IPS DF 4.7 (cell line): ENCODE measurements at regions not wholly inside any gene's neighbourhood (a gene's known extent, or its start where the extent isn't known, plus 50 kb on each side); places are given as distances from the start of the nearest gene placed in this dataset.
"Not testable (repeated sequence)": the region's sequence is repeated elsewhere in the genome, so short reads cannot be mapped to it uniquely, and the experiment has no call there.

Experiments
- DNase-seq: peaks from one replicate; pipeline ENCODE4 v3.0.0-alpha.2; 2013; ENCODE audit warnings: low spot score; ENCODE audit errors: extremely low read depth

DNA sequence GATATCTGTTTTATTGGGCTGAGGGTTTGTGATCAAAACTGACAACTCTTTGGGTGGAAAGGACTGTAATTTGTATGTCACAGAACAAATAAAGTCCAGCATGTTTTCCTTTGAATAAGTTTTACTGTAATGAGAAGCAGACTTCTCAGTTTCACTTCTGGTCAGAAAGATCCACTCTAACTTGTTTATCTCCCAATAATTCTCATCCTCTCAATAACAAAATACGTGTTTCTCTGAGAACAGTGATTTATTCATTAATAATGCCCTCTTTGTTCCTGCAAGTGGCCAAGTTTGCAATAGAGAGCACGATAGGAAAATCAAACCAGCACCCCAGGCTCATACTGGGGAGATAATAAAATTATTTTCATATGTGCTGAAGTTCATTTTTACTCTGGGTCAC lies 190.6 kb downstream of the CNTN3 start:
- no peak for DNase-seq

DNA sequence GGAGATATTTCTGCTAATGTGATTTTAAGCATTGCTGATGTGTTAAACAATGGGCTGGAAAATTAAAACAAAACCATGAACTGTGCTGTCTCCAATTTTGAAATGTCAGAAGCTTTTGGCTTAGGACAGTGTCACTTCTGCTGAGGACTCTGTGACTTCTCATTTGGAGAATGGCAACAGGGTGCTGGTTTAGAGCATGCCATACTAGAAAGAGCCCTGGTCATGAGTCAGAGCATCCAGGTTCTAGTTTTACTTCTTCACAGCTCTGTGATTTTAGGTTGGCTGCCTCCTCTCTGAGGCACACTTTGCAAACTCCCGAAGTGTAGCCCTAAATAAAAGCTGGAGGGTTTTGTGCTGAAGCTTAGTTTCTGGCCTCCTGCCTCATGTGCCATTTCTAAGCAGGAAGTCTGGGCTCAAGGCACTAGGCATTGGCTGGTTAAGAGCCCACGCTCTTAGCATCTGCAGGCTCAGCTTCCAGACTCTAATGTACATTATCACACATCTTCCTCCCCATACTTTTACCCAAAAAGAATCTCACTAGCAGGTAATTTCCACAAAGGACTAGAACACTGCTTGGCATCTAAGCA lies 193.8 kb downstream of the CNTN3 start:
- no peak for DNase-seq

DNA sequence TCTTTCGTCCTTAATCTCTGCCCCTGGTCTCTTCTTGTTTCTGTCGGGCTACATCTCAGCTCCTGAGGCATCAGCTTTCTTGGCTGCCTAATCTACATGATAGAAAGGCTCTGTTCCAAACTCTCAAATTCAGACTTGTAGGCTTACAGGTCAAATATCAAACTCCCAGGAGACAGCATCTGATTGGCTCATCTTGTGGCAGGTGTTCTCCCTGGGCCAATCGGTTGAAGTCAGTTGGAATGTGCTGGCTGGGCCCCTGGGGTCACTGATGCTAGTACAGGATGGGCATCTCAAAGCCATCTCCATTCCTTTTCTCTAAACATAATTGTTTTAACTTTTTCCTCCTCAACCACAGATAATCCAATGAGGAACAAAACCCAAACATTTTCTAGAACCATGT lies 198.7 kb downstream of the CNTN3 start:
- peak; percentile 25 for DNase-seq

DNA sequence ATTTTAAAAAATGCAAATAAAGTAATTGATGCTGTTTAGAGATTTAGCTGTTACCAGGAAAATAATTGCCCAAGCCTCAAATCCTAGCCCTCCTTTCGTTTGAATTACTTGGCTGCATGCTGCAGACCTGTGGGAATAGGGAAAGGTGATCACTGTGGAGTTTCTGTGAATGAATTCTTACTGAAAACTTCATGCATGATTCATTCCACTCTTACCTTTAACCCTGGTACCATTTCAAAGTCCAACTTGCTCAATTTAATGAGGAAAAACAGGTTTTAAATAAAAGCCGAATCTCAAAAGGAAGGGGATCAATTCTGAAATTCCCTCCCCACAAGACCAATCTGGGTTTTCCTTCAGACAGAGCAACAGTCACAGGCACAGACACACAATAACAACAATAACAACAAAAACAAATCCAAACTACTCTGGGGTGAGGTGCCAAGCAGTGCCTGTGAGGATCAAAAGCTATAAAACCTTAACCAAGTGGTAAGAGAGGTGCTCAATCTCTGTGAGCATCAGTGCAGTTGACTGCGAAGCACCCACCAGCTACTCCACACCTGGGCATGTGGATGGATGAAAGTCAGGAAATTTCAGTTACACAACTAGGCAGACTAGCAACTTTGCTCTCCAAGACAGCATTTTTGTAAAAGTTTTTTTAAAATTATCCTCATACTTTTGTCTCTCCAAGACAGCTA lies 200.8 kb downstream of the CNTN3 start:
- DNase-seq: no peak

DNA sequence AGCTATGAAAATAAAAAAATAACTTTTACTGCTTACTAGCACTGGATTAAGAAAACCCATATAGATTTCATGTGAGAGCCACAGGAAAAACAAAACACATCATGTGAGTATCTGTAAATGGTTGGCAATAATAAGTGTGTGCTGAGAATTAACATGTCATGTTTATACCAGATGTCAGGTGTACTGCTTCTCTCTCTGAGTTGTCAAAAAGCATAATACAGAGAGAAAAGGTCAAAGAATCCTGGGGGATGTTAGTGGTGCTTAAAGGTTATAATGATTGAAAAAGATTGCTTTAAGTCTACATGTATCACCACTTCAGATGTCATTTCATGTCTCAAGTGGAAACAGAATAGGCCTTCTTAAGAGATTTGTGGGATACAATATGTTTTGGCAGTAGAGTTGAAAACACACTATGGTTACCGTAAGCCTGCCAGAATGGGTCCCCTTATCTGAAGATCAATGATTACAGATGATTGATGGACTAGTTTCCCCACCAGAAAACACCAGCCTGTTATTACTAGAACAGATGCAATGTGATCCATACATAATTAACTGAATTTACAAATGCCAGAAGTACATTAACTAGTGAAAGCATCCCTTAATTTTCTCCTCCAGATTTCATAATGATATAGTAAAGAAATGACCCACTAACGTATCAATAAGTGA lies 204.1 kb downstream of the CNTN3 start:
- no peak for DNase-seq

DNA sequence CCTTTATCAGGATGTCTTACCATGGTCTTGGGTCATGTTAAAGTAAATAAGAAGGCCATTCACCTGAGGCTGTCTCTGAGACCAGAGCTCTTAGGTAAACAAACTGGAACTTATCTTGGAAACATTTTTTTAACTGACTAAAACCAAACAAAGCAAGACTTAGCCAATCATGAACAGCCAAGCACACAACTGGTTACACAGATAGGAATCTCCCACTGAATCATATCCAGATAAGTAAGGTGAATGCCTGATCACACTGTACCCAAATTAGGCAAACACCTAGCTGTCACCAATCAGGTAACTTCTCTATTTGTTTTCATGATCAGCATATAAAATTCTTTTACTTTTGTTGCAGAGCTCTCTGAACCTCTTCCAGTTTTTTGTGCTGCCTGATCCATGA lies 205.4 kb downstream of the CNTN3 start:
- DNase-seq: no peak

DNA sequence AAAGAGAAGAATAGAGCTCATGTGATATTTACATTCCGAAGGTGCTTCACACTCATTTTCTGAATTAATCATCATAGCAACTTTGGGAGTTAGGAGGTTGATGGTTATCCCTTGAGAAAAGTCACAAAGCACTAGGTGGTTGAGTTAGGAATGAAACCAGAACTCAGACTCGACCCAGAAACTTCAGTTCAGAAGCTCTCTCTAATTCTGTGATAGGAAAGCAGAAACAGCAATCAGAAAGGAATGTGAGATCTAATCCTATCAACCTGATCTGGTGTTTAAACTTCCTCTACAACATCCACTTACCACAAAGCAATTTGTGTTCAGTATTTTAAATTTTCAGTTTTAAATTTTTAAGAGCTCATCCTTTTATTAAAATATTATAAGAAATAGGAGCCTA lies 211.2 kb downstream of the CNTN3 start:
- no peak for DNase-seq

DNA sequence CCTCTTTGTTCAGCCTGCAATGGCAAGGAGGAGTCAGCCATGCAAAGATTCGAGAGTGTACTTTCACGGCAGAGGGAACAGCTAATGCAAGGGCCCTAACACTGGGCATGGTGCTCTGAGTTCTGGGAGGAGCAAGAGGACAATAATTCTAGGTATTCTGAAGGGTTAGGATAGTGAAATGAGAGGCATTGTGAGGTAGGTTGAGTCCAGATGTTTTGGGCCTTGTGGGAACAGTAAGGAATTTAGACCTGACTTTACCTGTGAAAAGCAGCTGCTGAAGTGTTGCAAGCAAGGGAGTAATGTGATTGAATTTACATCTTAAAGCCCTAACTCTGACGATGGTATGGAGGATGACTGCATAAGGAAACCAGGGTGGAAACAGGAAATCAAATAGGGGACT lies 211.6 kb downstream of the CNTN3 start:
- DNase-seq: no peak

DNA sequence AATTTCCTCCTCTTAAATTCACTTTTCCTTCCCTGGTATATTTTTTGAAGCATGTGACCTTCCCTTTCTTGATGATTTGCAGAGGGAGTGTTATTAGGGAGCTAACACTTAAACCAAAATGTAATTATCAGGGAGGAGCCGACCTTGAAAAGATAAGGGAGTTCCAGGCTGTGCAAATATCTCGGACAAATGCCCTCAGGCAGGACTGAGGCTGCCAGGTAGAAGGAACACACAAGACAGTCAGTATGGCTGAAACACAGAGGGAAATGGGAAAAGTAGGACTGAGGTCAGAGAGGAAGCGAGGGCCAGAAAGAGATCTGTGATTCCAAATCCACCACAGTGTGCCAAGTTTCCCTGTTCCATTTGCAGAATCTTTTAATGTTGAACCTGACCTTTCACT lies 221.0 kb downstream of the CNTN3 start:
- no peak for DNase-seq

DNA sequence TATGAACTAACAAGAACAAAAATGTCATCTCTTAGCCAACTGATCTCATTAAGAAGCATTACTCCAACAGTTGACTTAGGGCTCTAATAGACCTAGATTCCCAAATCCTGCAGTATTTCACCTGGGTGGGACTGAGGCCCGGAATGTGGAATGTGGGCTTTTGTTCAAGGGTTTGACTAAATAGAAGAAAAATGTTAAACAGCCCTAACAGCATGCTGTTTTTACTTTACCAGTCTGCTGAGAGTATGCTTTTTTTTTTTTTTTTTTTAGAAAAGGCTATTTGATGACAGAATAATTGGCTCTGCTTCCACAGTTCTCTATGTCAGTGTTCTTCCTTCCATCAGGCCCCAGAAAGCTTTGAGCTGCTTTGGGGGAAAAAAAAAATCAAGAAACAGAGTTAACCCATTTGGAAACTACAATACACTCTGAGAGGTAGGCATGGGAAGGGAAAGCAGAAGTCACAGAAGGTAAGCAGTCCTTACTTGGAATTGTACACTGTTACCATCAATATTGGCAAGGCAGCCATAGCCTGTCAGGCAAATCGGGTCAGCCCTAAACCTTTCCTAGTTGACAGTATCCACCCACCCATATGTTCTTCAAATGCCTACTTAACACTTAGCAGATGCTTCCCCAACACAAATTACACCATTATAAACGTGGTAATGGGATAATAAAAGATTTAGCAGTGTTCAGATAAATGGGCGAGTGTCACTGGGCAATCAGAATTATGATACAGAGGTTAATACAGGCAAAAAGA lies 224.2 kb downstream of the CNTN3 start:
- no peak for DNase-seq

DNA sequence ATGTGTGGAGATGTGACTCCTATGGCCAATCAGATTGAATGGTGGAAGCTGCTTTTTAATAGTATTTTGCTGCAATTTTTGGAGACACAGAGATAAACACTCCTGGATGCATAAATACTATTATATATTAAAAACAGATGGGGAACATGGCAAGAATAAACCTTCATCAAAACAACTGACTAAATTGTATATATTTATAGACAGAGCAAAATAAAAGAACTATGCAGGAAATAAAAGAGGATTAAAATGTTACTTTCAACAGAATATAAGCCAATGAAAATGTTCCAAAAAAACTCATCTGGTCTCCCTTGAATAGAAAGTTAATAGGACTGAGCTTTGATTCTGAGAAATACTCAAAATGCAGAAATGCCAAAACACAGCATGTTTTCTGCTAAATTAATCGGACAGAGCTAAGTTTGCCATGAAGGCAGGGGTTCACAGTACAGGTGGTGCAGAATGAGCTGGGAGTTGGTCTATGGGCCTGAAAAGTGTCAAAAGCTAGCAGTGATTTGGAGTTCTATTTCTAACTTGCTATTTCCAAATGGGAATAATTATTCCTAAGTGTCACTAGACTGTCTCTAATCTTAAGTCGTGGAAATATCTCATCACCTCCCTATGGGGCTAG lies 227.2 kb downstream of the CNTN3 start:
- DNase-seq: no peak

DNA sequence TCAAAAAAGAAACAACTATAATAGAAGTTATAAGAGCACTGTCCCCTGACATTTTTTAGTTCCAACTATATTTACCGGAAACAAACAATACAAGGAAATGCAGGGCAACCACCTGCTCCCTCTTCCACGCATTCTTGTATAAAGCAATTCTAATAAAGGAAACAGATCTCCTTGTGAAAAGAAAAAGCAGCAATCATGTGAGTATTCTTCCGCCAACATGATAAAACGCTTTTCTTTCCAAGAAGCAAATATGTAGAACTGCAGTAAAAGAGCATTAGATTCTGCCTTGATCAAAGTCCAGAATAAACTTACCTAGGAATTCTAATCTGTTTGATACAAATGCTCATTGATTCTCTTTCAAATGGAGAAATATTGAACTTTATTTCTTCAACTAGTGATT lies 230.3 kb downstream of the CNTN3 start:
- DNase-seq: no peak

DNA sequence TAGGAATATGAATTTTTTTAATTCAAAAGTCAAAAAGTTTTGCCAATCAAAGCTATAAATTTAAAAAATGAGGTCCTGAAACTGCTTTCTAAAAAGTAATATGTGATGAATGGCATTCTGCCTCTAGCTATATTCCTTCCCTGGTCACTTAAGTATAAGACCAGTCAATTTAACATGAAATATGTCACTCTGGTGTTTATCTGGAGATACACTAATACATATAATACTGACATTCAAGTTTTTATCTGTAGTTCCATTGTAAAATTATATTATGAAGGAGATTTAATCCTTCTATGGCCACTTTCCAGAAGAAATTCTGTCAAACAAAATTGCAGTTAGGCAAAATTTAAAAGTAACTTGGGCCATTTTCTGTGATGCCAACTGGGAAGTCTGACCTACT lies 236.8 kb downstream of the CNTN3 start:
- no peak for DNase-seq

DNA sequence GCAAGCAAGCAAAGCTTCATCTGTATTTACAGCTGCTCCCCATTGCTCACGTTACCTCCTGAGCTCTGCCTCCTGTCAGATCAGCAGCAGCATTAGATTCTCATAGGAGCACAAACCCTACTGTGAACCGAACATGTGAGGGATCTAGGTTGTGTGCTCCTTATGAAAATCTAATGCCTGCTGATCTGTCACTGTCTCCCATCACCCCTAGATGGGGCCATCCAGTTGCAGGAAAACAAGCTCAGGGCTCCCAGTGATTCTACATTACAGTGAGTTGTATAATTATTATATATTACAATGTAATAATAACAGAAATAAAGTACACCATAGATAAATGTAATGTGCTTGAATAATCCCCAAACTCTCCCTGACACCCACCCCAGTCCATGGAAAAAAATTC lies 238.1 kb downstream of the CNTN3 start:
- DNase-seq: not testable (repeated sequence)

DNA sequence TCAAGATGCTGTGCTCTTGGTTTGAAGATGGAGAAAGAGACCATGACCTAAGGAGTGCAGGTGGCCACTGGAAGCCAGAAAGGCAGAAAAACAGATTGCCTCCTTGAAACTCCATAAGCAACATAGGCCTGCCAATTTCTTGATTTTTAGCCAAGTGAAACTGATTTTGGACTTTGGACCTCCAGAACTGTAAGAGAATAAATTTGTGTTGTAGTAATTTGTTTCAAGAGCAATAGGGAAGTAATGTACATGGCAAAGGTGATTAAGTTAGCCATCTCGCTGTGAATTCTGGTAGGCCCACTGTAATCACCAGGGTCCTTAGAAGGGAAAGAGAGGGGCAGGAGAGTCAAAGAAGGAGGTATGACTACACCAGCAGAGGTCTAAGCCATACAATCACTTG lies 238.8 kb downstream of the CNTN3 start:
- no peak for DNase-seq

DNA sequence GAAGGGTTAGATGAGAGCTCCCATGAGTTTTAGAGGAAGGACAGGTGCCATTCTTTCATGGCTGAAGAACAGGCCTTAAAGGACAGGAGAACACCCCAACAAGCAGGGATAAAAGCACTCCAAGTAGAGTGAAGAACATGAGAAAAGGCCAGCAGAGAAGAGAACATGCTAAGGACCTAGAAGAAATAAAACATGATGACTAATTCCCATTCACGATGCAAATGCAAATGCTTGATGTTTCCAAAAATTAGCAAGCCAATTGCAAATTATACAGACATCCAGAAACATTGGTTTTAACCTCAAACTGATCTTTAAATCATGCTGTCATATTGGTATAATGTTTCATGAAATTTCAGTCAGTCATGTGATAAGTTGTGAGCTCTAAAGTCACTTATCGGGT lies 241.7 kb downstream of the CNTN3 start:
- no peak for DNase-seq

DNA sequence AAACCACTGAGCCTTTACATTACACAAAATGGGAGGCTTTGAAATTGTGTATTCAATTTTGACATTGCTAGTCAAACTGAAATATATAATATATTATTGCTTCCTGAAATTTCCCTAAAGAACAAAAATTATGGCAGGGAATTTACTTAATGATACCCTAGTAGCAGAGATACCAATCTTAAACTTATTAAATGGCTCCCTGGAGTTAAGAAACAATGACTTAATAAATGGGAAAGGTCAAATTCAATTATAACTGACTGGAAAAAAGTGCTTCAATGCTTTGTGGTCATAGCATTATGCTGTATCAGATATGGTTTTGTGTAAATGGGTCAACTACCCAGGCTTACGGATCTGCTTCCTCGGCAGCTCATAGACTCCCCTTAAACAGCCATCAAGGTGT lies 244.1 kb downstream of the CNTN3 start:
- DNase-seq: no peak

DNA sequence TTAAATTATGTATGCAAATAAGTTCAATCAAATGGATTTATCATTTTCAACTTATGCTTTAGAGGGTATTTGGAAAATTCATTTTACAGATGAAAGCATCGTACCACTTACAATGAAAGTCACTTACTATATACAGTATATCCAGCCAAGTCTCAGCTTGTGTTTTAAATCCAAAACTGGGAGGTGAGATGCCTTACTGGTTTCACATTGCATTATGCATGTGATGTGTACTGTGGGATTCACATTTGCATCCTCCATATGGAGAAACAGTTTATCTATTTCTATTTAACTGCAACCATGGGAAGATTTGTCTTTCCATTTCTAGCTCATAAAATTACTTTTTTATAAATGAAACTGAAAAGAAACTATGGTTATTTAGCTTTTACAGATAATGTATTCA lies 248.1 kb downstream of the CNTN3 start:
- no peak for DNase-seq

DNA sequence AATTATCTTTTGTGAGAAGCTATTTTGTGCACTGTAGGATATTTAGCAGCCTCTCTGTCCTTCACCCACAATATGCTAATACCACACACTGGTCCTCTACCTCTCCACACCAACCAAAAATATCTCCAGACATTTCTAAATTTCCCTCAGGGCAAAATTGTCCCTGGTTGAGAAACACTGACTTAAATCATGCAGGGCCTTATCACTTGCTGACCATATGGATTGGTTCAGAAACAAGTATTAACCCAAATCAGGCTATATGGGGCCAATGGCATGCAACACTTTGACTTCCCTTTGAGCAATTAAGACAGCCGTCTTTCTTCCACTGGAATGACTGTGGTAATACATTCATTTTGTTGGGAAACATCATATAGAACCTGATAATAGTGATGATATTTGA lies 251.1 kb downstream of the CNTN3 start:
- DNase-seq: no peak

DNA sequence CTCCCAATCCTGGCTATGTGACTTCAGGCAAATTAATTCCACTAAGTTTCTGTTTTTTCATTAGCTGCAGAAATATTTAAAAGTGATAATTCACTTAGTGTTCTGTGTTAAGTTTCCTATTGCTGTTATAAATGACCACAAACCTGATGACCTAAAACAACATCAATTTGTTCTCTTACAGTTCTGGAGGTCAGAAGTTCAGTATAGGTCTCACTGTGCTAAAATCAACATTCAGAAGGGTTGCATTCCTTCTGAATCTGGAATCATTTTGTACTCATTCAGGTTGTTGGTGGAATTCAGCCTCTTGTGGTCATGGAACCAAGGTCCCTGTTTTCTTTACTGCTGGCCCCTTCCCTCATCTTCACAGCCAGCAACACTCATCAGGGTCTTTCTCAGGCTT lies 254.1 kb downstream of the CNTN3 start:
- DNase-seq: no peak

DNA sequence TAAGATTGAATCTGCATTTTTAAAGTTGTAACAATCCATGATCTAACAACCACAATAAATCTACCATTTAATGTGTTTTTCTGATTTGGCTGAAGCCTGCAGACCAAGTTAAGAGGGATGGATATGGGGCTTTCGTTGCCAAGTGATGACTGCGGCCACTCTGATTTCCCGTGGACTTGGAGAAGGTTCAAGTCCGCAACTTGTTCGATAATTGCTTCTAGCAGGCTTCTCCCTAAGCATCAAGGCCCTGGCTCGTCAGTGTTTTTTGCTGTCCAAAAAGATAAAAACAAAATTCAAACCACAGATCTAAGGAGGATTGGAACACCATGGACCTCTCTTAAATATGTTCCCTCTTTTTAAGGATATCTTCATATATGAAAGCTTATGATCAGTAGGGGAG lies 256.6 kb downstream of the CNTN3 start:
- no peak for DNase-seq

DNA sequence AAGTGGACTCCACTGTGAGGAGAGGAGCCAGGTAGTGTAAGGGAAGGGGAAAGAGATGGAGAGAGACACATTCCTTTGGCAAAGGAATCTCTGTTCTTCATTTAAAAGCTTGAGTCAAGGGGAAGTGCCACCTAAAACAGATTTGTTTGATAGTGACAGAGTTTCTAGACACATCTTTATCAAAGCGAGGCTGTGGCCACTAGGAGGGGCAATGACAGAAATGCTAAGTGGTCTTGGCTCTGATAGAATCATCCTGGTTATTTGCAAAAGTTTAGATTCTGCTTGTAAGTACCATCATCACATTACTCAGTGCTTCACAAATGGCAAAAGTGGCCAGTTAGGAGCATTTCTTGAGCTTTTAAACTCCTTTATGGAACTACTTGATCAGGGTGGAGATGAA lies 261.4 kb downstream of the CNTN3 start:
- DNase-seq: no peak
